A673 (cell line): ENCODE measurements at regions not wholly inside any gene's neighbourhood (a gene's known extent, or its start where the extent isn't known, plus 50 kb on each side); places are given as distances from the start of the nearest gene placed in this dataset.

Source experiments
- EZH2 ChIP-seq: fragments of 200-600 bp; sonication (generic); IDR thresholded peaks from 2 replicates; pipeline ENCODE4 v1.6.1; 2017; ENCODE audit warnings: borderline replicate concordance, low read depth, mild to moderate bottlenecking, mixed read lengths, antibody characterized with exemption, low read length; ENCODE audit not compliant: poor library complexity, severe bottlenecking
- TF ChIP-seq, protein P1 (sequence below): fragments of 300-800, 200-600 bp; sonication (generic); conservative IDR thresholded peaks from 2 replicates; pipeline ENCODE4 v1.5.1; 2017; ENCODE audit warnings: low read depth, mild to moderate bottlenecking, antibody characterized with exemption, low read length, moderate library complexity, mixed read lengths

DNA sequence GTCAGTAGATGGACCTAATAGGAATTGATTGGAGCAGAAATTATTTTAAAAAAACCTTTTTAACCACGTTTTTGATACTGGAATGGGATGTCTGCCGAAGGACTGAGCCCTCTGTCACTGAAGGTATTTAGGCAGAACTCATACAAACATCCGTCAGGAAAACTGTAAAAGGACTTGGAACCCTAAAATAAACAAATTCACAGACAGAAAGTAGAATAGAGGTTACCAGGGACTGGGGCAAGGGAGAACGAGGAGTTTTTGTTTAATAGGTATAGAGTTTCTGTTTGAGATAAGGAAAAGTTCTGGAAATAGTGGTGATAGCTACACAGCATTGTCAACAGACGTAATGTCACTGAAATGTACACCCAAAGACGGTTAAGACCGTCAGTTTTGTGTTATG lies 105.5 kb downstream of the BCOR start:
- TF ChIP-seq, protein P1, sequence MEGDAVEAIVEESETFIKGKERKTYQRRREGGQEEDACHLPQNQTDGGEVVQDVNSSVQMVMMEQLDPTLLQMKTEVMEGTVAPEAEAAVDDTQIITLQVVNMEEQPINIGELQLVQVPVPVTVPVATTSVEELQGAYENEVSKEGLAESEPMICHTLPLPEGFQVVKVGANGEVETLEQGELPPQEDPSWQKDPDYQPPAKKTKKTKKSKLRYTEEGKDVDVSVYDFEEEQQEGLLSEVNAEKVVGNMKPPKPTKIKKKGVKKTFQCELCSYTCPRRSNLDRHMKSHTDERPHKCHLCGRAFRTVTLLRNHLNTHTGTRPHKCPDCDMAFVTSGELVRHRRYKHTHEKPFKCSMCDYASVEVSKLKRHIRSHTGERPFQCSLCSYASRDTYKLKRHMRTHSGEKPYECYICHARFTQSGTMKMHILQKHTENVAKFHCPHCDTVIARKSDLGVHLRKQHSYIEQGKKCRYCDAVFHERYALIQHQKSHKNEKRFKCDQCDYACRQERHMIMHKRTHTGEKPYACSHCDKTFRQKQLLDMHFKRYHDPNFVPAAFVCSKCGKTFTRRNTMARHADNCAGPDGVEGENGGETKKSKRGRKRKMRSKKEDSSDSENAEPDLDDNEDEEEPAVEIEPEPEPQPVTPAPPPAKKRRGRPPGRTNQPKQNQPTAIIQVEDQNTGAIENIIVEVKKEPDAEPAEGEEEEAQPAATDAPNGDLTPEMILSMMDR: no peak
- TF ChIP-seq EZH2: no peak
